ENCODE measurements at regions not wholly inside any gene's neighbourhood (a gene's known extent, or its start where the extent isn't known, plus 50 kb on each side); places are given as distances from the start of the nearest gene placed in this dataset.

DNA sequence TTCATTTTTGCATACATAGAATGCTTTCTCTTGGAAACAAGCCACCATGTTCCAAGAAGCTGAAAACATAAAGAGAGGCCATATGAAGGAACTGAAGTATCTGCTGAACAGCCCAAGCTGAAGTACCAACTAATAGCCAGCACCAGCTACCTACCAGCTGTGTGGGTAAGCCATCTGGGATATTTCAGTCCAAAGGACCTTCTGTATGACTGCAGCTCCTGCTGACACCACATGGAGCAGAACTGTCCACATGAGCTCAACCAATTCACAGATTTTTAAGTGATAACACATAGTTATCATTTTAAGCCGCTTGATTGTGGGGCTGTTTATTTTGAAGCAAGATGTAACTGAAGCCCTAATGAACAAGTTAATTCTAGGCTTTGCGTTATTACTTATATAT, 621.1 kb upstream of the KLHL1 start:
- ATAC-seq = no peak
- ChIA-PET CTCF (no interaction called here), POLR2A (no interaction called here)
- no peak overlapping the region for H3K27ac Mint-ChIP-seq
- no peaks in the 10 kb centered on the region for H3K36me3 Mint-ChIP-seq (ENCODE audit: low read depth)
- no peak overlapping the region for H3K4me3 Mint-ChIP-seq
- TF ChIP-seq, protein P1, sequence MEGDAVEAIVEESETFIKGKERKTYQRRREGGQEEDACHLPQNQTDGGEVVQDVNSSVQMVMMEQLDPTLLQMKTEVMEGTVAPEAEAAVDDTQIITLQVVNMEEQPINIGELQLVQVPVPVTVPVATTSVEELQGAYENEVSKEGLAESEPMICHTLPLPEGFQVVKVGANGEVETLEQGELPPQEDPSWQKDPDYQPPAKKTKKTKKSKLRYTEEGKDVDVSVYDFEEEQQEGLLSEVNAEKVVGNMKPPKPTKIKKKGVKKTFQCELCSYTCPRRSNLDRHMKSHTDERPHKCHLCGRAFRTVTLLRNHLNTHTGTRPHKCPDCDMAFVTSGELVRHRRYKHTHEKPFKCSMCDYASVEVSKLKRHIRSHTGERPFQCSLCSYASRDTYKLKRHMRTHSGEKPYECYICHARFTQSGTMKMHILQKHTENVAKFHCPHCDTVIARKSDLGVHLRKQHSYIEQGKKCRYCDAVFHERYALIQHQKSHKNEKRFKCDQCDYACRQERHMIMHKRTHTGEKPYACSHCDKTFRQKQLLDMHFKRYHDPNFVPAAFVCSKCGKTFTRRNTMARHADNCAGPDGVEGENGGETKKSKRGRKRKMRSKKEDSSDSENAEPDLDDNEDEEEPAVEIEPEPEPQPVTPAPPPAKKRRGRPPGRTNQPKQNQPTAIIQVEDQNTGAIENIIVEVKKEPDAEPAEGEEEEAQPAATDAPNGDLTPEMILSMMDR (IDR thresholded peaks at IDR 0.05) = no peak
- H3K4me1 Mint-ChIP-seq (ENCODE audit: low read depth) = no peaks in the 10 kb centered on the region
- no peaks in the 10 kb centered on the region for H3K27me3 Mint-ChIP-seq
- H3K9me3 Mint-ChIP-seq = no peaks in the 10 kb centered on the region
- intact Hi-C loops (cut with micrococcal nuclease) = no loop called here
- DNase-seq = no peak

- Mint-ChIP-seq H3K4me3 (no peak overlapping the region), H3K9me3 (peaks cover 2% of the 10 kb centered on the region), H3K27me3 (no peaks in the 10 kb centered on the region), H3K4me1 (ENCODE audit: low read depth) (no peaks in the 10 kb centered on the region), H3K36me3 (ENCODE audit: low read depth) (no peaks in the 10 kb centered on the region), H3K27ac (no peak overlapping the region)
- no peak for DNase-seq
- ChIA-PET POLR2A (no interaction called here), CTCF (no interaction called here)
- no peak for ATAC-seq
- TF ChIP-seq, protein P1 (IDR thresholded peaks at IDR 0.05) = no peak
- intact Hi-C loops (cut with micrococcal nuclease) = no loop called here
Observed at GRCh38 chr13:70723732-70724131, 615.5 kb upstream of the KLHL1 start.

GRCh38 chr13:70720386-70720785, 612.1 kb upstream of the KLHL1 start:
- no peak overlapping the region for H3K27ac Mint-ChIP-seq
- intact Hi-C loops (cut with micrococcal nuclease) = no loop called here
- H3K27me3 Mint-ChIP-seq = no peaks in the 10 kb centered on the region
- CTCF ChIA-PET = no interaction called here
- H3K9me3 Mint-ChIP-seq = peaks cover 7% of the 10 kb centered on the region
- no peaks in the 10 kb centered on the region for H3K36me3 Mint-ChIP-seq (ENCODE audit: low read depth)
- no peaks in the 10 kb centered on the region for H3K4me1 Mint-ChIP-seq (ENCODE audit: low read depth)
- ATAC-seq (no peak), DNase-seq (no peak)
- POLR2A ChIA-PET = no interaction called here
- H3K4me3 Mint-ChIP-seq = no peak overlapping the region
- TF ChIP-seq, protein P1 (IDR thresholded peaks at IDR 0.05) = no peak

- H3K27me3 Mint-ChIP-seq = no peaks in the 10 kb centered on the region
- intact Hi-C loops (cut with micrococcal nuclease) = no loop called here
- TF ChIP-seq, protein P1 (IDR thresholded peaks at IDR 0.05) = no peak
- no peaks in the 10 kb centered on the region for H3K36me3 Mint-ChIP-seq (ENCODE audit: low read depth)
- H3K9me3 Mint-ChIP-seq = peaks cover 12% of the 10 kb centered on the region
- DNase-seq (no peak), ATAC-seq (no peak)
- no peaks in the 10 kb centered on the region for H3K4me1 Mint-ChIP-seq (ENCODE audit: low read depth)
- ChIA-PET POLR2A (no interaction called here), CTCF (no interaction called here)
- H3K4me3 Mint-ChIP-seq = no peak overlapping the region
- no peak overlapping the region for H3K27ac Mint-ChIP-seq
Observed at GRCh38 chr13:70714993-70715392, 606.7 kb upstream of the KLHL1 start.

- H3K4me1 Mint-ChIP-seq (ENCODE audit: low read depth) = no peaks in the 10 kb centered on the region
- intact Hi-C loops (cut with micrococcal nuclease) = no loop called here
- H3K4me3 Mint-ChIP-seq = no peak overlapping the region
- H3K36me3 Mint-ChIP-seq (ENCODE audit: low read depth) = no peaks in the 10 kb centered on the region
- H3K27ac Mint-ChIP-seq = no peak overlapping the region
- H3K9me3 Mint-ChIP-seq = peaks cover 5% of the 10 kb centered on the region
- TF ChIP-seq, protein P1 (IDR thresholded peaks at IDR 0.05) = no peak
- H3K27me3 Mint-ChIP-seq = no peaks in the 10 kb centered on the region
- no peak for DNase-seq
- ChIA-PET CTCF (no interaction called here), POLR2A (no interaction called here)
- no peak for ATAC-seq
Observed at GRCh38 chr13:70708775-70709174, 600.5 kb upstream of the KLHL1 start.

All from activated CD8-positive, alpha-beta T cell treated with anti-CD3 and anti-CD28 coated beads for 36 hours (primary cell).